ENCODE measurements at regions not wholly inside any gene's neighbourhood (a gene's known extent, or its start where the extent isn't known, plus 50 kb on each side); places are given as distances from the start of the nearest gene placed in this dataset.

GRCh38 chr17:14791221-14791620, 473.9 kb downstream of the PMP22 start:
- TF ChIP-seq CTCF (IDR thresholded peaks at IDR 0.05) (no peak), POLR2A (IDR thresholded peaks at IDR 0.05) (no peak)
